ENCODE measurements at regions not wholly inside any gene's neighbourhood (a gene's known extent, or its start where the extent isn't known, plus 50 kb on each side); places are given as distances from the start of the nearest gene placed in this dataset.

GRCh38 chr12:107468182-107468581 is 217.4 kb upstream of the PWP1 start:
- TF ChIP-seq ZFP3 (CRISPR knock-in tag; IDR thresholded peaks at IDR 0.05) (no peak), OSR1 (CRISPR knock-in tag; IDR thresholded peaks at IDR 0.05) (no peak), TSHZ2 (CRISPR knock-in tag; IDR thresholded peaks at IDR 0.05) (no peak), BACH2 (CRISPR knock-in tag; IDR thresholded peaks at IDR 0.05; ENCODE audit: borderline replicate concordance) (no peak), ZNF565 (CRISPR knock-in tag; conservative IDR thresholded peaks at IDR 0.05; ENCODE audit: low read depth) (no peak), CREB5 (CRISPR knock-in tag; IDR thresholded peaks at IDR 0.05; ENCODE audit: low read depth) (no peak)
- no peak for ATAC-seq

GRCh38 chr12:107469011-107469410 is 216.6 kb upstream of the PWP1 start:
- no peak for ATAC-seq
- no peak for TF ChIP-seq TSHZ2 (CRISPR knock-in tag; IDR thresholded peaks at IDR 0.05)
- no peak for TF ChIP-seq ZC3H10 (CRISPR knock-in tag; IDR thresholded peaks at IDR 0.05)
- TF ChIP-seq CREB5 (CRISPR knock-in tag; IDR thresholded peaks at IDR 0.05; ENCODE audit: low read depth) = no peak
- TF ChIP-seq PATZ1 (CRISPR knock-in tag; IDR thresholded peaks at IDR 0.05; ENCODE audit: borderline replicate concordance) = no peak
- no peak for TF ChIP-seq TCF4 (CRISPR knock-in tag; IDR thresholded peaks at IDR 0.05; ENCODE audit: borderline replicate concordance)
- TF ChIP-seq POU6F1 (CRISPR knock-in tag; IDR thresholded peaks at IDR 0.05; ENCODE audit: borderline replicate concordance, low read depth) = no peak
- TF ChIP-seq GLIS3 (CRISPR knock-in tag; IDR thresholded peaks at IDR 0.05) = no peak
- TF ChIP-seq ZFP3 (CRISPR knock-in tag; IDR thresholded peaks at IDR 0.05) = no peak
- TF ChIP-seq ESRRG (CRISPR knock-in tag; IDR thresholded peaks at IDR 0.05) = no peak
- TF ChIP-seq CSDC2 (CRISPR knock-in tag; IDR thresholded peaks at IDR 0.05) = no peak
- no peak for TF ChIP-seq RARB (CRISPR knock-in tag; IDR thresholded peaks at IDR 0.05)
- TF ChIP-seq PPARA (CRISPR knock-in tag; IDR thresholded peaks at IDR 0.05; ENCODE audit: borderline replicate concordance) = no peak
- TF ChIP-seq OSR1 (CRISPR knock-in tag; IDR thresholded peaks at IDR 0.05) = no peak
- no peak for TF ChIP-seq TOX (CRISPR knock-in tag; IDR thresholded peaks at IDR 0.05; ENCODE audit: borderline replicate concordance)
- TF ChIP-seq ARNTL (CRISPR knock-in tag; IDR thresholded peaks at IDR 0.05; ENCODE audit: borderline replicate concordance, low read depth) = no peak
- TF ChIP-seq SNAI2 (CRISPR knock-in tag; IDR thresholded peaks at IDR 0.05) = no peak
- TF ChIP-seq ISL1 (CRISPR knock-in tag; IDR thresholded peaks at IDR 0.05) = no peak
- TF ChIP-seq ZNF565 (CRISPR knock-in tag; conservative IDR thresholded peaks at IDR 0.05; ENCODE audit: low read depth) = no peak
- TF ChIP-seq ZNF8 (CRISPR knock-in tag; IDR thresholded peaks at IDR 0.05) = no peak
- no peak for TF ChIP-seq CSRNP3 (CRISPR knock-in tag; IDR thresholded peaks at IDR 0.05)
